ENCODE measurements at regions not wholly inside any gene's neighbourhood (a gene's known extent, or its start where the extent isn't known, plus 50 kb on each side); places are given as distances from the start of the nearest gene placed in this dataset.

DNA sequence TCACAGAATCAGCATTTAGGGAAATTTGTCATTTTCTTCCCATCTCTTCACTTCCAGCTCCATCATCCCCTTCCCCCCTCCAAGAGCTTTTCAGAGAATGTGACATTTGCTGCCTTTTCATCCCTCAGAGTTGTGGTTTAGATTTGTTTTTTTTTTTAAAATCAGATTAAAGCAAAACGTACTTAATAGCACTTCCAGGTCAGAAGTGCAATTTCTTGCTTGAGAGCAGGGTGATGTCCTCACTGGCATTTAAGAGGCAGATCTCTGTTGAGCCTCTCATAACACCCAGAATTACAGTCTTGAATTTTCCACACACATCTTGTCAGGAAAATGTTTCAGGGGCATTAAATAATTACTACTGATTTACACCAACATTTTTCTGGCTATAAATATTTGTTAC lies 236.8 kb upstream of the VLDLR start:
- DNase-seq (no peak), ATAC-seq (no peak)
- H3K9me3 ChIP-seq, result no peaks in the 10 kb centered on the region
- intact Hi-C loops (cut with DNase I; ENCODE audit: low total_unique reads), result no loop called here
- H3K36me3 ChIP-seq, result no peaks in the 10 kb centered on the region
- H3K27me3 ChIP-seq, result no peaks in the 10 kb centered on the region
- H3K27ac ChIP-seq, result no peak overlapping the region
- in situ Hi-C loops (cut with MboI; ENCODE audit: low sequenced_read_pairs in 4 of 4), result no loop called here
- H3K4me1 ChIP-seq, result no peaks in the 10 kb centered on the region
- no peak for TF ChIP-seq POLR2A (IDR thresholded peaks at IDR 0.05)
- TF ChIP-seq, protein P1, sequence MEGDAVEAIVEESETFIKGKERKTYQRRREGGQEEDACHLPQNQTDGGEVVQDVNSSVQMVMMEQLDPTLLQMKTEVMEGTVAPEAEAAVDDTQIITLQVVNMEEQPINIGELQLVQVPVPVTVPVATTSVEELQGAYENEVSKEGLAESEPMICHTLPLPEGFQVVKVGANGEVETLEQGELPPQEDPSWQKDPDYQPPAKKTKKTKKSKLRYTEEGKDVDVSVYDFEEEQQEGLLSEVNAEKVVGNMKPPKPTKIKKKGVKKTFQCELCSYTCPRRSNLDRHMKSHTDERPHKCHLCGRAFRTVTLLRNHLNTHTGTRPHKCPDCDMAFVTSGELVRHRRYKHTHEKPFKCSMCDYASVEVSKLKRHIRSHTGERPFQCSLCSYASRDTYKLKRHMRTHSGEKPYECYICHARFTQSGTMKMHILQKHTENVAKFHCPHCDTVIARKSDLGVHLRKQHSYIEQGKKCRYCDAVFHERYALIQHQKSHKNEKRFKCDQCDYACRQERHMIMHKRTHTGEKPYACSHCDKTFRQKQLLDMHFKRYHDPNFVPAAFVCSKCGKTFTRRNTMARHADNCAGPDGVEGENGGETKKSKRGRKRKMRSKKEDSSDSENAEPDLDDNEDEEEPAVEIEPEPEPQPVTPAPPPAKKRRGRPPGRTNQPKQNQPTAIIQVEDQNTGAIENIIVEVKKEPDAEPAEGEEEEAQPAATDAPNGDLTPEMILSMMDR (IDR thresholded peaks at IDR 0.05 in 4 of 5, conservative IDR thresholded peaks at IDR 0.05 in 1 of 5), result no peak
- no peak overlapping the region for H3K4me3 ChIP-seq

DNA sequence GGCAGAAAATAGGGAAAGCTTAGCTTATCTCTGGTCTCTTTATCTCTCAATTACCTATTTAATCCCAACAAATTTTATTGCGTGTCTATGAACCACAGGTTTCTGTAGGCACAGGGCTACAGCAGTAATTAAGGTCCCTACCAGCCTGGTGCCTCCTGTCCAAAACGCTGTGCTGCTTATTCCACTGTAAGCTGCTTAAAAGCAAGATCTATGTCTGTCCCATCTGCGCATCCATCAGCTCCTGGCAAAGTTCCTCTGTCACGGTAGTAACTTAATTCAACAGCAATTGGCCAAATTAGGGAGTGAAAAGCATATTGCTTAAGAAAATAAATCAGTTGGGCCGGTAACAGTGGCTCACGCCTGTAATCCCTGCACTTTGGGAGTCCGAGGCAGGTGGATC lies 235.8 kb upstream of the VLDLR start:
- Histone ChIP-seq H3K27me3 (no peaks in the 10 kb centered on the region), H3K36me3 (no peaks in the 10 kb centered on the region), H3K4me1 (no peaks in the 10 kb centered on the region), H3K27ac (no peak overlapping the region), H3K9me3 (no peaks in the 10 kb centered on the region), H3K4me3 (no peak overlapping the region)
- no peak for TF ChIP-seq POLR2A (IDR thresholded peaks at IDR 0.05)
- TF ChIP-seq, protein P1 (IDR thresholded peaks at IDR 0.05 in 4 of 5, conservative IDR thresholded peaks at IDR 0.05 in 1 of 5), result no peak
- no peak for DNase-seq
- in situ Hi-C loops (cut with MboI; ENCODE audit: low sequenced_read_pairs in 4 of 4) (no loop called here), intact Hi-C loops (cut with DNase I; ENCODE audit: low total_unique reads) (no loop called here)
- ATAC-seq, result no peak

DNA sequence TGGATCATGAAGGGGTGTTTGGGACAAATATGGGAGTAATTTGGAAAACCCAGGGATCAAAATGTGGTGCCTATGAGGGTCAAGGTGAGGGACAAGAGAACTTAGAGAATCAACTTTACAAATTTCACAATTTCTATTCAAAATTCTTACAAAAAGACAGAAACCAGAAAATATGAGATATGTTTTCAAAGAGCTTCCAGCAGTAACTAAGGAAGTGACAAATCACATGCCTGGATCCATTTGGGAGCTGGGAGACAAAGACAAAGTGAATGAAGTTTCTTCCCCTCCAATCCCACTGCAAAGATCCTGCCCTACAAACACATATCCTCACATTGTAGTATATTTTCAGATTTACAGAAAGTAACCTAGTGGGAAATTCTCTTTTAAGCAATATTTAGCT lies 235.0 kb upstream of the VLDLR start:
- in situ Hi-C loops (cut with MboI; ENCODE audit: low sequenced_read_pairs in 4 of 4) (no loop called here), intact Hi-C loops (cut with DNase I; ENCODE audit: low total_unique reads) (no loop called here)
- no peak overlapping the region for H3K27ac ChIP-seq

DNA sequence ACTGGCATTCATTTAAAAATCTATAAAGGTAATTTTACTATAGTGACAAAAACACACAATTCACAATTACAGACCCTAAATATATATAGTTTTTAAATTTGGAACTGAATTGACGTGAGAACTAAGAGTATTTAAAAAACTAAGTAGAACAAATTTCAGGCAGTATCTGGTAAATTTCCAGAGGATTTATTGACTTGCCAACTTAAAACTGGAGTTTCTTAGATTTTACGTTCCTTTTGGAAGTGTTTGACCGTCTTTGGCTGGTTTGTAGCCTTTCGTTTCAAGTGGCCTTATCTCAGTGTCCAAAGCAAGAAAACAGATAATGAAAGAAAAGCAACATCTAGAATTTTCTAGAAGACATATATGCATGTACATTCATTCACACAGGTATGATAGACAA lies 234.4 kb upstream of the VLDLR start:
- in situ Hi-C loops (cut with MboI; ENCODE audit: low sequenced_read_pairs in 4 of 4), result no loop called here
- Histone ChIP-seq H3K4me3 (no peak overlapping the region), H3K36me3 (no peaks in the 10 kb centered on the region), H3K27ac (no peak overlapping the region), H3K9me3 (no peaks in the 10 kb centered on the region), H3K4me1 (no peaks in the 10 kb centered on the region), H3K27me3 (no peaks in the 10 kb centered on the region)
- ATAC-seq (no peak), DNase-seq (no peak)
- TF ChIP-seq POLR2A (IDR thresholded peaks at IDR 0.05), result no peak
- TF ChIP-seq, protein P1 (IDR thresholded peaks at IDR 0.05 in 4 of 5, conservative IDR thresholded peaks at IDR 0.05 in 1 of 5), result no peak
- intact Hi-C loops (cut with DNase I; ENCODE audit: low total_unique reads), result no loop called here

More for the DNA sequence above, 235.0 kb upstream of the VLDLR start:
- no peaks in the 10 kb centered on the region for H3K27me3 ChIP-seq
- H3K4me1 ChIP-seq, result no peaks in the 10 kb centered on the region
- DNase-seq, result no peak
- no peaks in the 10 kb centered on the region for H3K36me3 ChIP-seq
- no peak overlapping the region for H3K4me3 ChIP-seq
- no peak for TF ChIP-seq POLR2A (IDR thresholded peaks at IDR 0.05)
- TF ChIP-seq, protein P1 (IDR thresholded peaks at IDR 0.05 in 4 of 5, conservative IDR thresholded peaks at IDR 0.05 in 1 of 5), result no peak
- no peak for ATAC-seq
- H3K9me3 ChIP-seq, result no peaks in the 10 kb centered on the region

DNA sequence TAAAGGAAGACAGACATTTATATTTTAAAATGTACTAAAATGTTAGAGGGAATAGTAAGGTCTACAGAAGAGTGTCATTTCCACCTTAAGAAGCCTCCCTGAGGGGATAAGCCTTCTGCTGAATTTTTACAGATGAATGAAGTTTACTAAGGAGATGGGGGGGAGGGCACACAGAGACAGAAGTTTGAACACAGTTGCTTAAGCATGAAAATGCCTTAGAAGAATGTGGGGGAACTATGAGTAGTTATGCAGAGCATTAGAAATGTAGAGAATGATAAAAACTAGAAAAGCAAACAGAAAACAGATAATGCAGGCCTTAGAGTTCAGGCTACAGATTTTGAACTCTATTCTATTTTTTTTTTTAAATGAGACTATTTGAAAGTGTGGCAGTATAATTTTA lies 232.2 kb upstream of the VLDLR start:
- DNase-seq, result no peak
- in situ Hi-C loops (cut with MboI; ENCODE audit: low sequenced_read_pairs in 4 of 4), result no loop called here
- H3K9me3 ChIP-seq, result no peaks in the 10 kb centered on the region
- H3K4me3 ChIP-seq, result no peak overlapping the region
- no peaks in the 10 kb centered on the region for H3K27me3 ChIP-seq
- no peak for TF ChIP-seq POLR2A (IDR thresholded peaks at IDR 0.05)
- TF ChIP-seq, protein P1 (IDR thresholded peaks at IDR 0.05 in 4 of 5, conservative IDR thresholded peaks at IDR 0.05 in 1 of 5), result no peak
- no peaks in the 10 kb centered on the region for H3K4me1 ChIP-seq
- no peaks in the 10 kb centered on the region for H3K36me3 ChIP-seq
- intact Hi-C loops (cut with DNase I; ENCODE audit: low total_unique reads), result no loop called here
- no peak overlapping the region for H3K27ac ChIP-seq
- ATAC-seq, result no peak

All from gastrocnemius medialis (tissue), 4 donors.